Activated B cell treated with CpG ODN at 0.5 μM for 24 hours (primary cell): ENCODE measurements at regions not wholly inside any gene's neighbourhood (a gene's known extent, or its start where the extent isn't known, plus 50 kb on each side); places are given as distances from the start of the nearest gene placed in this dataset.

ENCODE experiments used
- ATAC-seq: fragments of 200-7000 bp; cut with Tn5 transposase; one replicate; pipeline ENCODE4 v1.10.0; 2021; ENCODE audit warnings: low read depth, mild to moderate bottlenecking, moderate library complexity
- CTCF ChIA-PET: fragments of 350-600 bp; sonication (Branson Sonifier 250); formaldehyde crosslinking; loops from one replicate; lab custom pipeline; 2021; ENCODE audit warnings: antibody characterized with exemption; lab: Charles Lee
- POLR2A ChIA-PET: fragments of 350-600 bp; sonication (Branson Sonifier 250); formaldehyde crosslinking; loops from one replicate; lab custom pipeline; 2021; ENCODE audit warnings: antibody characterized with exemption; lab: Charles Lee
- DNase-seq: peaks from one replicate; pipeline ENCODE4 v3.0.0; 2022
- H3K27ac Mint-ChIP-seq: one replicate; pipeline ENCODE4 v1.8.0; 2020; ENCODE audit warnings: mixed read lengths
- H3K27me3 Mint-ChIP-seq: one replicate; pipeline ENCODE4 v1.8.0; 2021; ENCODE audit warnings: mixed read lengths
- H3K36me3 Mint-ChIP-seq: one replicate; pipeline ENCODE4 v1.8.0; 2021; ENCODE audit warnings: low read depth, mixed read lengths
- H3K4me1 Mint-ChIP-seq: one replicate; pipeline ENCODE4 v1.8.0; 2021; ENCODE audit warnings: mixed read lengths
- H3K4me3 Mint-ChIP-seq: one replicate; pipeline ENCODE4 v1.8.0; 2020; ENCODE audit warnings: mild to moderate bottlenecking, mixed read lengths
- H3K9me3 Mint-ChIP-seq: one replicate; pipeline ENCODE4 v1.8.0; 2020; ENCODE audit warnings: mixed read lengths
- intact Hi-C: fragments of 100-400 bp; cut with micrococcal nuclease; formaldehyde crosslinking; loops from one replicate; pipeline ENCODE4 v1.15.1; 2024
- TF ChIP-seq, protein P1 (sequence below): fragments of 200-600 bp; IDR thresholded peaks from one replicate; pipeline ENCODE4 v1.8.0; 2022; ENCODE audit warnings: antibody characterized with exemption, mild to moderate bottlenecking

DNA sequence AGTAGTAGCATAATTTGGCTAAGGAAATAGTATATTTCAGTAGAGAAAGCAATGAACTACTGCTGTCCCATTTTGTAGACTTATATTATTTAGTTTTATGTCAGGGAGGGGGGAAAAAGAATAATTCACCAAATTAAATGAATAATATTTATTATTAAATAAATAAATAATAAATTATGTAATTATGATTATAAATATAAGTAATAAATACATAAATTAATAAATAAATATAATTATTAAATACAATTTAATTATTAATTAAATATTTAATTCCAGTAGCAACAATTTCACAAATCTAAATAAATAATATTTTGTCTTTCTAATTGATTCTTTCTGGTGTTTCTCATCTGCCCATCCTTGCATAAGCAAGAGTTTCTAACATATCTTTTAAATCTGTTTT lies 81.1 kb upstream of the PLSCR4 start:
- CTCF ChIA-PET = no interaction called here
- Mint-ChIP-seq H3K27me3 (no peaks in the 10 kb centered on the region), H3K9me3 (no peaks in the 10 kb centered on the region), H3K4me3 (no peak overlapping the region), H3K36me3 (no peaks in the 10 kb centered on the region), H3K27ac (no peak overlapping the region), H3K4me1 (no peaks in the 10 kb centered on the region)
- intact Hi-C loops = loop anchor here (10.0 kb wide), 1 partner anchor 243 kb away; no protein-coding TSS in a partner anchor
- ATAC-seq (no peak), DNase-seq (no peak)
- TF ChIP-seq, protein P1, sequence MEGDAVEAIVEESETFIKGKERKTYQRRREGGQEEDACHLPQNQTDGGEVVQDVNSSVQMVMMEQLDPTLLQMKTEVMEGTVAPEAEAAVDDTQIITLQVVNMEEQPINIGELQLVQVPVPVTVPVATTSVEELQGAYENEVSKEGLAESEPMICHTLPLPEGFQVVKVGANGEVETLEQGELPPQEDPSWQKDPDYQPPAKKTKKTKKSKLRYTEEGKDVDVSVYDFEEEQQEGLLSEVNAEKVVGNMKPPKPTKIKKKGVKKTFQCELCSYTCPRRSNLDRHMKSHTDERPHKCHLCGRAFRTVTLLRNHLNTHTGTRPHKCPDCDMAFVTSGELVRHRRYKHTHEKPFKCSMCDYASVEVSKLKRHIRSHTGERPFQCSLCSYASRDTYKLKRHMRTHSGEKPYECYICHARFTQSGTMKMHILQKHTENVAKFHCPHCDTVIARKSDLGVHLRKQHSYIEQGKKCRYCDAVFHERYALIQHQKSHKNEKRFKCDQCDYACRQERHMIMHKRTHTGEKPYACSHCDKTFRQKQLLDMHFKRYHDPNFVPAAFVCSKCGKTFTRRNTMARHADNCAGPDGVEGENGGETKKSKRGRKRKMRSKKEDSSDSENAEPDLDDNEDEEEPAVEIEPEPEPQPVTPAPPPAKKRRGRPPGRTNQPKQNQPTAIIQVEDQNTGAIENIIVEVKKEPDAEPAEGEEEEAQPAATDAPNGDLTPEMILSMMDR = no peak
- POLR2A ChIA-PET = no interaction called here

DNA sequence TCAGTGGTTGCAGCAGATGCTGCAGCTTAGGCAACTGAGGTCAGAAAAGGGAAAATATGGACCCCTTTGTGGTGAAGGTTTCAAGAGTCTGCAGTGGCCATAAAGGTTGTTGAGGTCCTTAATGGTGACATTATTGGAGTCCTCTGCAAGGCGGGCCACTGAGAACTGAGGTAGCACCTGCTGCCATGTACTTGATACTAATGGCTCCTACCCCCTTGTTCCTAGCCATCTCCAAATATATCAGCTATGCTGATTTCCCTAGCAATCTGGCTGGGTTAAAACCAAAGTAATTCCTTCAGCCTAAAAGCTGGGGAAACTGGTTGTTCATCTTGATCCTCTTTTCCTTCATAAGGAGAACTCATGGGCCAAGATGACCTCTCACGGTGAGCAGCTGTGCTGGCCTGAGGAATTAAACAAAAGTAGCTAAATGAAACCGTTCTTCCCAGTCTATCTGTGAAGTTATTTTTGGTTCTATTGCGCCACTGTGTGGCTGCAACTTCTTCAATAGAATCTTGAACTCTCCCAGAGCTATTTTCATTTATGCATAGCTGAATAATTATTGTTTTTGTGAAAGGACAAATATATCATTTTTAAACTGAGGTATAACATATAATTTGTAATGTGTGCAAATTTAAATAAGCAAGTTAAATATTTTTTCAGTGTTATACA lies 76.1 kb upstream of the PLSCR4 start:
- Mint-ChIP-seq H3K9me3 (no peaks in the 10 kb centered on the region), H3K27me3 (no peaks in the 10 kb centered on the region), H3K4me1 (no peaks in the 10 kb centered on the region), H3K36me3 (no peaks in the 10 kb centered on the region), H3K27ac (no peak overlapping the region), H3K4me3 (no peak overlapping the region)
- ChIA-PET POLR2A (no interaction called here), CTCF (no interaction called here)
- DNase-seq (no peak), ATAC-seq (no peak)
- TF ChIP-seq, protein P1 = no peak
- intact Hi-C loops = no loop called here

DNA sequence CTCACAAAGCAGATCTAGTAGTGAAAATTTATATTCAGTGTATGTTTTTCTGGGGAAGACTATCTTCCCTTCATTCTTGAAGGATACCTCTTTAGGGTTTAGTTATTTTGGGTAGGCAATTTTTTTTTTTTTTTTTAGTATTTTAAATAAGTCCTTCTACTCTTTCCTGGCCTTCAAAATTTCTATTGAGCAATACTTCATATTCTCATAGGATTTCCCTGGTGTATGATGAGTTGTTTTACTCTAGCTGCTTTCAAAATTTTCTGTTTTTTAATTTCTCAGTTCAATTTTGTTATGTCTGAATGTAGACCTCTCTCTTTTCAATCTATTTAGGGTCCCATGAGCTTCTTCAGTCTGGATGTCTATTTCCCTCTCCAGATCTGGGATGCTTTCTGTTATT lies 74.3 kb upstream of the PLSCR4 start:
- ATAC-seq (no peak), DNase-seq (no peak)
- Mint-ChIP-seq H3K4me1 (no peaks in the 10 kb centered on the region), H3K9me3 (no peaks in the 10 kb centered on the region), H3K27me3 (peaks cover 2% of the 10 kb centered on the region), H3K4me3 (no peak overlapping the region), H3K27ac (no peak overlapping the region), H3K36me3 (no peaks in the 10 kb centered on the region)
- ChIA-PET CTCF (no interaction called here), POLR2A (no interaction called here)
- intact Hi-C loops = no loop called here
- TF ChIP-seq, protein P1 = no peak

DNA sequence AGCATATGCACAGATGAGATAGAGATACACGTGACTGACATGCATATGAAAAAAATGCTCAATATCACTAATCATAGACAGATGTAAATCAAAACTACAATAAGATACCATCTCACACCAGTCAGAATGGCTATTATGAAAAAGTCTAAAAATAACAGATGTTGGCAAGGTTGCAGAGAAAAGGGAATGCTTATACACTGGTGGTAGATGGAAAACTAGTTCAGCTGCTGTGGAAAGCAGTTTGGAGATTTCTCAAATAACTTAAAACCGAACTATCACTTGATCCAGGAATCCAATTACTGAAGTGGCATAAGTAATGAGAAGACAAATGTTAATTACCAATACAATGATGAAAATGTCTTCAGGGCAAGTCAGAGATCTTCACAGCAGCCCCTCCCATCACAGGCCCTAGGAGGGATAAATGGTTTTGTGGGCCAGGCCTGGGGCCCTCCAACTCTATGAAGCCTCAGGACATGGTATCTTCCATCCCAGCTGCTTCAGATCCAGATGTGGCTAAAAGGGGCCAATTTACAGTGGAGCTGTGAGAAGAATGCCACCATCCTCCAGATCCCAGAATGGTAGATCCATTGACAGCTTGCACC lies 71.4 kb upstream of the PLSCR4 start:
- no peaks in the 10 kb centered on the region for H3K36me3 Mint-ChIP-seq

DNA sequence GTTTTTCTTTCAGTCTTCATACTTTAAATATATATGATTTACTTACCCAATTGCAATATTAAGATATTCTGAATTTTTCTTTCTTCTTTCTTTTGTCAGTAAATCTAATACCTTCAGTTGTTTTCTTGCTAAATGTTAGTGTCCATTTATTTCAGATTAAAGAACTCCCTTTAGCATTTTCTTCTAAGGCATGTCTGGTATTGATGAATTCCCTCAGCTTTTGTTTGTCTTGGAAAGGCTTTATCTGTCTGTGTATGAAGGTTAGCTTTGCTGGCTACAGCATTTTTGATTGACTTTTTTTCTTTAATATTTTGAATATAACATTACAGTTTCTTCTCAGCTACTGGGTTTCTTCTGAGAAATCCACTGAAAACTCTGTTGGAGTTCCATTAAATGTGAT lies 64.0 kb upstream of the PLSCR4 start:
- Mint-ChIP-seq H3K27me3 (no peaks in the 10 kb centered on the region), H3K36me3 (no peaks in the 10 kb centered on the region), H3K27ac (no peak overlapping the region), H3K4me3 (no peak overlapping the region), H3K4me1 (no peaks in the 10 kb centered on the region), H3K9me3 (peaks cover 2% of the 10 kb centered on the region)
- DNase-seq = no peak
- ATAC-seq = no peak
- ChIA-PET POLR2A (no interaction called here), CTCF (no interaction called here)
- intact Hi-C loops = no loop called here
- TF ChIP-seq, protein P1 = no peak

More for the DNA sequence above, 71.4 kb upstream of the PLSCR4 start:
- H3K27me3 Mint-ChIP-seq = peaks cover 2% of the 10 kb centered on the region
- TF ChIP-seq, protein P1 = no peak
- H3K27ac Mint-ChIP-seq = no peak overlapping the region
- no peak overlapping the region for H3K4me3 Mint-ChIP-seq
- DNase-seq (no peak), ATAC-seq (no peak)
- intact Hi-C loops = no loop called here
- ChIA-PET CTCF (no interaction called here), POLR2A (no interaction called here)
- no peaks in the 10 kb centered on the region for H3K4me1 Mint-ChIP-seq
- no peaks in the 10 kb centered on the region for H3K9me3 Mint-ChIP-seq
